CD4-positive, alpha-beta T cell (primary cell): ENCODE measurements at regions not wholly inside any gene's neighbourhood (a gene's known extent, or its start where the extent isn't known, plus 50 kb on each side); places are given as distances from the start of the nearest gene placed in this dataset.

Source experiments
- ATAC-seq: fragments of 200-7000 bp; cut with Tn5 transposase; one replicate; pipeline ENCODE4 v1.10.0; 2022; ENCODE audit warnings: mild to moderate bottlenecking; ENCODE audit not compliant: poor library complexity
- CTCF ChIA-PET: fragments of 350-600 bp; sonication (Branson Sonifier 250); formaldehyde crosslinking; loops from one replicate; lab custom pipeline; 2021; ENCODE audit warnings: antibody characterized with exemption, inconsistent platforms; lab: Charles Lee
- POLR2A ChIA-PET: fragments of 350-600 bp; sonication (Branson Sonifier 250); formaldehyde crosslinking; loops from one replicate; lab custom pipeline; 2021; ENCODE audit warnings: antibody characterized with exemption, inconsistent platforms; lab: Charles Lee
- DNase-seq, 14 experiments: peaks; one replicate each; pipeline ENCODE4 v3.0.0-alpha.2; 2013 to 2020; ENCODE audit warnings: mixed read lengths in 2 of 14
- H3K27ac ChIP-seq, 2 donors: one replicate each; pipeline versions ENCODE4 v1.5.1 to v1.7.0; 2013; ENCODE audit warnings: low read length in 2 of 2, low read depth in 1 of 2, mild to moderate bottlenecking in 1 of 2
- H3K27me3 ChIP-seq, 2 experiments: 1 replicate in 1 of 2; 2 replicates in 1 of 2; pipeline versions ENCODE4 v1.6.1 to v1.7.0; 2013; ENCODE audit warnings: low read length in 2 of 2, control low read depth in 1 of 2, mild to moderate bottlenecking in 1 of 2, moderate library complexity in 1 of 2; ENCODE audit not compliant: insufficient read depth in 2 of 2, control insufficient read depth in 1 of 2
- H3K36me3 ChIP-seq: one replicate; pipeline ENCODE4 v1.6.1; 2013; ENCODE audit warnings: low read length, control low read depth; ENCODE audit not compliant: insufficient read depth
- H3K4me1 ChIP-seq: one replicate; pipeline ENCODE4 v1.6.1; 2013; ENCODE audit warnings: low read length, control low read depth; ENCODE audit not compliant: insufficient read depth
- H3K4me3 ChIP-seq: one replicate; pipeline ENCODE4 v1.5.1; 2013; ENCODE audit warnings: mild to moderate bottlenecking, low read length, moderate library complexity
- H3K9me3 ChIP-seq, 2 experiments: 1 replicate in 1 of 2; 2 replicates in 1 of 2; pipeline versions ENCODE4 v1.6.1 to v1.7.0; 2013; ENCODE audit warnings: low read length in 2 of 2, mild to moderate bottlenecking in 2 of 2, control low read depth in 1 of 2, moderate library complexity in 1 of 2; ENCODE audit not compliant: control insufficient read depth in 1 of 2, insufficient read depth in 1 of 2
- H3K27ac Mint-ChIP-seq: one replicate; pipeline ENCODE4 v1.8.0; 2020; ENCODE audit warnings: mixed read lengths
- H3K27me3 Mint-ChIP-seq: one replicate; pipeline ENCODE4 v1.8.0; 2021; ENCODE audit warnings: mixed read lengths
- H3K36me3 Mint-ChIP-seq: one replicate; pipeline ENCODE4 v1.8.0; 2021; ENCODE audit warnings: low read depth, mixed read lengths
- H3K4me1 Mint-ChIP-seq: one replicate; pipeline ENCODE4 v1.8.0; 2021; ENCODE audit warnings: low read depth, mixed read lengths
- H3K4me3 Mint-ChIP-seq: one replicate; pipeline ENCODE4 v1.8.0; 2020; ENCODE audit warnings: mild to moderate bottlenecking, mixed read lengths
- H3K9me3 Mint-ChIP-seq: one replicate; pipeline ENCODE4 v1.8.0; 2020; ENCODE audit warnings: mixed read lengths
- CTCF ChIP-seq: fragments of 200-600 bp; IDR thresholded peaks from one replicate; pipeline ENCODE4 v1.8.0; 2022; ENCODE audit warnings: antibody characterized with exemption, mild to moderate bottlenecking
- intact Hi-C, 2 experiments: fragments of 100-400 bp; cut with DNase I in 1 of 2; cut with micrococcal nuclease in 1 of 2; formaldehyde crosslinking; loops; one replicate each; pipeline versions ENCODE4 v1.15.1 to v1.9.0; 2023 to 2025; cut with DNase I, micrococcal nuclease

GRCh38 chr4:108256538-108256937 is 87.8 kb upstream of the LEF1 start:
- DNase-seq: no peak
- no peak for TF ChIP-seq CTCF
- no peak for ATAC-seq
- H3K27ac ChIP-seq: no peak overlapping the region
- H3K36me3 Mint-ChIP-seq: peaks cover 22% of the 10 kb centered on the region
- no peaks in the 10 kb centered on the region for H3K36me3 ChIP-seq
- CTCF ChIA-PET: no interaction called here
- H3K4me1 Mint-ChIP-seq: no peaks in the 10 kb centered on the region
- no peaks in the 10 kb centered on the region for H3K27me3 ChIP-seq
- intact Hi-C loops: no loop called here
- H3K9me3 ChIP-seq: no peaks in the 10 kb centered on the region
- POLR2A ChIA-PET: no interaction called here
- H3K27ac Mint-ChIP-seq: no peak overlapping the region
- H3K4me3 Mint-ChIP-seq: no peak overlapping the region
- H3K9me3 Mint-ChIP-seq: no peaks in the 10 kb centered on the region
- H3K4me3 ChIP-seq: no peak overlapping the region
- H3K4me1 ChIP-seq: no peaks in the 10 kb centered on the region
- H3K27me3 Mint-ChIP-seq: no peaks in the 10 kb centered on the region

- TF ChIP-seq CTCF: no peak
- no peak overlapping the region for H3K27ac ChIP-seq
- H3K9me3 ChIP-seq: no peaks in the 10 kb centered on the region
- Mint-ChIP-seq H3K4me1 (no peaks in the 10 kb centered on the region), H3K4me3 (no peak overlapping the region), H3K36me3 (peaks cover 16% of the 10 kb centered on the region), H3K27ac (no peak overlapping the region), H3K9me3 (no peaks in the 10 kb centered on the region), H3K27me3 (no peaks in the 10 kb centered on the region)
- ChIA-PET POLR2A (no interaction called here), CTCF (no interaction called here)
- no peak for ATAC-seq
- intact Hi-C loops: no loop called here
- no peaks in the 10 kb centered on the region for H3K36me3 ChIP-seq
- H3K4me1 ChIP-seq: no peaks in the 10 kb centered on the region
- DNase-seq: no peak
- H3K4me3 ChIP-seq: no peak overlapping the region
- H3K27me3 ChIP-seq: no peaks in the 10 kb centered on the region
These were observed 86.5 kb upstream of the LEF1 start for GRCh38 chr4:108255203-108255747.

GRCh38 chr4:108249397-108249796 is 80.7 kb upstream of the LEF1 start:
- no peak overlapping the region for H3K4me3 Mint-ChIP-seq
- peaks cover 5% of the 10 kb centered on the region for H3K9me3 Mint-ChIP-seq
- intact Hi-C loops: loop anchor here in 1 of 2 experiments (5.0 kb wide), 1 partner anchor 38 kb away; no protein-coding TSS in a partner anchor
- H3K36me3 ChIP-seq: no peaks in the 10 kb centered on the region
- peaks cover 18% of the 10 kb centered on the region for H3K36me3 Mint-ChIP-seq
- ATAC-seq: no peak
- H3K9me3 ChIP-seq: no peaks in the 10 kb centered on the region
- no peak overlapping the region for H3K4me3 ChIP-seq
- no peaks in the 10 kb centered on the region for H3K27me3 Mint-ChIP-seq
- no peak for TF ChIP-seq CTCF
- H3K27me3 ChIP-seq: no peaks in the 10 kb centered on the region
- H3K4me1 Mint-ChIP-seq: peaks cover 7% of the 10 kb centered on the region
- H3K27ac Mint-ChIP-seq: no peak overlapping the region
- CTCF ChIA-PET: no interaction called here
- POLR2A ChIA-PET: interaction anchor here (0.5 to 1.9 kb wide), 2 partner anchors 13 to 143 kb away, joined by 4 to 5 read pairs; no protein-coding TSS in a partner anchor
- peaks cover 5% of the 10 kb centered on the region for H3K4me1 ChIP-seq
- DNase-seq: no peak
- H3K27ac ChIP-seq: no peak overlapping the region
